H9 (cell line): ENCODE measurements at regions not wholly inside any gene's neighbourhood (a gene's known extent, or its start where the extent isn't known, plus 50 kb on each side); places are given as distances from the start of the nearest gene placed in this dataset.

ENCODE experiments used
- DNase-seq: peaks from one replicate; pipeline ENCODE4 v3.0.0-alpha.2; 2017
- H2AFZ ChIP-seq: one replicate; pipeline ENCODE4 v1.6.1; 2013; ENCODE audit warnings: mild to moderate bottlenecking, low read length, control low read depth, moderate library complexity
- H2AK5ac ChIP-seq: 2 replicates; pipeline ENCODE4 v1.6.1; 2013; ENCODE audit warnings: low read length, control low read depth, mixed read lengths; ENCODE audit not compliant: insufficient read length
- H2BK120ac ChIP-seq: one replicate; pipeline ENCODE4 v1.6.1; 2013; ENCODE audit warnings: low read depth, mild to moderate bottlenecking, low read length, control low read depth, inconsistent platforms; ENCODE audit not compliant: poor library complexity, severe bottlenecking
- H2BK12ac ChIP-seq: 2 replicates; pipeline ENCODE4 v1.6.1; 2013; ENCODE audit warnings: low read length, control low read depth, mixed read lengths, low read depth; ENCODE audit not compliant: insufficient read length
- H2BK15ac ChIP-seq: 2 replicates; pipeline ENCODE4 v1.6.1; 2013; ENCODE audit warnings: low read depth, low read length, control low read depth
- H2BK20ac ChIP-seq: one replicate; pipeline ENCODE4 v1.6.1; 2013; ENCODE audit warnings: low read depth, mild to moderate bottlenecking, low read length, control low read depth, inconsistent platforms; ENCODE audit not compliant: poor library complexity, severe bottlenecking
- H2BK5ac ChIP-seq: 2 replicates; pipeline ENCODE4 v1.6.1; 2013; ENCODE audit warnings: low read length, control low read depth, mixed read lengths; ENCODE audit not compliant: insufficient read length
- H3K14ac ChIP-seq: 2 replicates; pipeline ENCODE4 v1.6.1; 2013; ENCODE audit warnings: low read length, control low read depth; ENCODE audit not compliant: insufficient read depth
- H3K18ac ChIP-seq: 2 replicates; pipeline ENCODE4 v1.6.1; 2013; ENCODE audit warnings: low read depth, mild to moderate bottlenecking, mixed read lengths, low read length, control low read depth; ENCODE audit not compliant: insufficient read length
- H3K23ac ChIP-seq: 2 replicates; pipeline ENCODE4 v1.6.1; 2013; ENCODE audit warnings: low read length, control low read depth, mixed read lengths, low read depth; ENCODE audit not compliant: insufficient read length
- H3K23me2 ChIP-seq: 2 replicates; pipeline ENCODE4 v1.6.1; 2013; ENCODE audit warnings: low read depth, mild to moderate bottlenecking, mixed read lengths, low read length, control low read depth; ENCODE audit not compliant: insufficient read length, poor library complexity, severe bottlenecking
- H3K27ac ChIP-seq: 2 replicates; pipeline ENCODE4 v1.5.1; 2013; ENCODE audit warnings: low read length, control low read depth, mixed read lengths, low read depth; ENCODE audit not compliant: insufficient read length
- H3K27me3 ChIP-seq: 2 replicates; pipeline ENCODE4 v1.6.1; 2013; ENCODE audit warnings: low read length, control low read depth, inconsistent platforms; ENCODE audit not compliant: insufficient read depth
- H3K4ac ChIP-seq: 2 replicates; pipeline ENCODE4 v1.6.1; 2013; ENCODE audit warnings: low read depth, mild to moderate bottlenecking, control low read depth, inconsistent platforms, low read length, moderate library complexity
- H3K4me1 ChIP-seq: 2 replicates; pipeline ENCODE4 v1.6.1; 2013; ENCODE audit warnings: low read length, control low read depth, inconsistent platforms; ENCODE audit not compliant: insufficient read depth
- H3K4me2 ChIP-seq: 2 replicates; pipeline ENCODE4 v1.6.1; 2013; ENCODE audit warnings: low read length, control low read depth, mixed read lengths; ENCODE audit not compliant: insufficient read length, insufficient read depth
- H3K56ac ChIP-seq: 2 replicates; pipeline ENCODE4 v1.6.1; 2013; ENCODE audit warnings: low read depth, mild to moderate bottlenecking, mixed read lengths, low read length, control low read depth; ENCODE audit not compliant: insufficient read length
- H3K79me1 ChIP-seq: 2 replicates; pipeline ENCODE4 v1.6.1; 2013; ENCODE audit warnings: low read depth, mild to moderate bottlenecking, moderate library complexity, low read length, control low read depth, inconsistent platforms; ENCODE audit not compliant: insufficient read depth, poor library complexity, severe bottlenecking
- H3K79me2 ChIP-seq: 2 replicates; pipeline ENCODE4 v1.6.1; 2013; ENCODE audit warnings: low read length, control low read depth, inconsistent platforms; ENCODE audit not compliant: insufficient read depth
- H3K9ac ChIP-seq: 2 replicates; pipeline ENCODE4 v1.6.1; 2013; ENCODE audit warnings: low read length, control low read depth, mixed read lengths; ENCODE audit not compliant: insufficient read length; ENCODE audit errors: extremely low read depth
- H3K9me3 ChIP-seq: one replicate; pipeline ENCODE4 v1.6.1; 2013; ENCODE audit warnings: low read depth, low read length, inconsistent platforms; ENCODE audit not compliant: control insufficient read depth
- H3T11ph ChIP-seq: one replicate; pipeline ENCODE4 v1.6.1; 2013; ENCODE audit warnings: mild to moderate bottlenecking, low read length, control low read depth, inconsistent platforms
- H4K20me1 ChIP-seq: one replicate; pipeline ENCODE4 v1.6.1; 2013; ENCODE audit not compliant: control insufficient read depth, insufficient read length, insufficient read depth
- H4K5ac ChIP-seq: 2 replicates; pipeline ENCODE4 v1.6.1; 2013; ENCODE audit warnings: low read depth, mild to moderate bottlenecking, mixed read lengths, low read length, control low read depth; ENCODE audit not compliant: insufficient read length
- H4K8ac ChIP-seq: replicated peaks from 2 replicates; pipeline ENCODE4 v1.6.1; 2013; ENCODE audit warnings: low read length, control low read depth, mixed read lengths, low read depth; ENCODE audit not compliant: insufficient read length
- H4K91ac ChIP-seq: 2 replicates; pipeline ENCODE4 v1.6.1; 2013; ENCODE audit warnings: low read depth, mild to moderate bottlenecking, moderate library complexity, mixed read lengths, low read length, control low read depth; ENCODE audit not compliant: insufficient read length
- H3K27ac Mint-ChIP-seq, 3 experiments: 2 replicates in 2 of 3; 3 replicates in 1 of 3; pipeline ENCODE4 v1.8.0; 2020 to 2021; ENCODE audit warnings: mixed read lengths in 3 of 3, mild to moderate bottlenecking in 1 of 3, moderate library complexity in 1 of 3
- H3K27me3 Mint-ChIP-seq: 2 replicates; pipeline ENCODE4 v1.8.0; 2021; ENCODE audit warnings: low read depth, mild to moderate bottlenecking, moderate library complexity, mixed read lengths
- H3K36me3 Mint-ChIP-seq, 3 experiments: 2 replicates in 2 of 3; 3 replicates in 1 of 3; pipeline ENCODE4 v1.8.0; 2020 to 2021; ENCODE audit warnings: low read depth in 3 of 3, mixed read lengths in 3 of 3; ENCODE audit not compliant: insufficient read depth in 1 of 3
- H3K4me1 Mint-ChIP-seq, 2 experiments: 2 replicates each; pipeline ENCODE4 v1.8.0; 2020; ENCODE audit warnings: mixed read lengths in 2 of 2
- H3K4me3 Mint-ChIP-seq, 2 experiments: 2 replicates in 1 of 2; 3 replicates in 1 of 2; pipeline ENCODE4 v1.8.0; 2020 to 2021; ENCODE audit warnings: mild to moderate bottlenecking in 2 of 2, mixed read lengths in 2 of 2, moderate library complexity in 1 of 2
- H3K9me3 Mint-ChIP-seq, 2 experiments: 2 replicates in 1 of 2; 3 replicates in 1 of 2; pipeline ENCODE4 v1.8.0; 2020; ENCODE audit warnings: mild to moderate bottlenecking in 2 of 2, mixed read lengths in 2 of 2, moderate library complexity in 1 of 2
- CTCF ChIP-seq: fragments of 200-600 bp; sonication (generic); conservative IDR thresholded peaks from 3 replicates; pipeline ENCODE4 v1.8.0; 2021; ENCODE audit warnings: antibody characterized with exemption, mild to moderate bottlenecking
- WGBS: extraction: QIAGEN DNeasy Blood & Tissue Kit; methylation state at CpG from one replicate; pipeline ENCODE4 v1.1.7; 2013; ENCODE audit warnings: missing lambda C conversion rate, low lambda C conversion rate, mixed read lengths; ENCODE audit not compliant: insufficient read length; ENCODE audit errors: extremely low coverage; 5-methylcytosine and 5-hydroxymethylcytosine counted together

GRCh38 chr15:84104853-84105252 lies 130.7 kb upstream of the GOLGA6L4 start:
- H3K79me1 ChIP-seq, result no peaks in the 10 kb centered on the region
- H3K79me2 ChIP-seq, result no peaks in the 10 kb centered on the region
- H2BK120ac ChIP-seq, result no peak overlapping the region
- no peak overlapping the region for H4K91ac ChIP-seq
- no peaks in the 10 kb centered on the region for H4K20me1 ChIP-seq
- Mint-ChIP-seq H3K36me3 (no peaks in the 10 kb centered on the region), H3K9me3 (no peaks in the 10 kb centered on the region), H3K4me3 (no peak overlapping the region), H3K4me1 (no peaks in the 10 kb centered on the region), H3K27ac (no peak overlapping the region), H3K27me3 (0 out of 2 replicates have a peak, but pooled peaks cover 1% of the 10 kb centered on the region)
- no peak overlapping the region for H3K23ac ChIP-seq
- no peak overlapping the region for H4K5ac ChIP-seq
- H2BK12ac ChIP-seq, result no peak overlapping the region
- no peak overlapping the region for H3K9ac ChIP-seq
- no peak overlapping the region for H2BK20ac ChIP-seq
- no peak overlapping the region for H4K8ac ChIP-seq
- no peak overlapping the region for H2AFZ ChIP-seq
- H3K4ac ChIP-seq, result no peak overlapping the region
- no peaks in the 10 kb centered on the region for H3K27me3 ChIP-seq
- H3K18ac ChIP-seq, result no peak overlapping the region
- 100% methylated on average over 1 of the region's 3 CpGs for WGBS
- no peaks in the 10 kb centered on the region for H3K9me3 ChIP-seq
- no peak overlapping the region for H3T11ph ChIP-seq
- no peak overlapping the region for H3K14ac ChIP-seq
- H3K27ac ChIP-seq, result no peak overlapping the region
- H2BK15ac ChIP-seq, result no peak overlapping the region
- no peak for TF ChIP-seq CTCF
- H3K4me1 ChIP-seq, result no peaks in the 10 kb centered on the region
- H2BK5ac ChIP-seq, result no peak overlapping the region
- no peaks in the 10 kb centered on the region for H3K23me2 ChIP-seq
- no peak for DNase-seq
- no peak overlapping the region for H2AK5ac ChIP-seq
- no peak overlapping the region for H3K4me2 ChIP-seq
- no peak overlapping the region for H3K56ac ChIP-seq
